Lower leg skin (tissue), 4 donors: ENCODE measurements at regions not wholly inside any gene's neighbourhood (a gene's known extent, or its start where the extent isn't known, plus 50 kb on each side); places are given as distances from the start of the nearest gene placed in this dataset.

ENCODE experiments used
- DNase-seq, 2 donors: peaks; one replicate each; pipeline ENCODE4 v3.0.0-alpha.2; 2019; ENCODE audit warnings: low spot score in 2 of 2
- H3K4me3 ChIP-seq: fragments of 200-600 bp; sonication (generic); 2 replicates; pipeline ENCODE4 v1.5.1; 2017; ENCODE audit warnings: mild to moderate bottlenecking, low read depth; ENCODE audit not compliant: poor library complexity, severe bottlenecking
- POLR2A ChIP-seq, 2 donors: fragments of 450-650 bp; IDR thresholded peaks; one replicate each; pipeline ENCODE4 v1.6.1; 2016 to 2017; ENCODE audit warnings: antibody characterized with exemption in 2 of 2, mild to moderate bottlenecking in 1 of 2, moderate library complexity in 1 of 2
- WGBS, 2 donors: methylation state at CpG; one replicate each; pipeline ENCODE4 v1.1.5; 2018; 5-methylcytosine and 5-hydroxymethylcytosine counted together
- intact Hi-C: fragments of 100-400 bp; cut with DNase I; formaldehyde crosslinking; loops from one replicate; pipeline ENCODE4 v1.15.0; 2023; ENCODE audit warnings: low total_unique reads
- TF ChIP-seq, protein P1 (sequence below), 3 donors: fragments of 450-650 bp; IDR thresholded peaks; one replicate each; pipeline ENCODE4 v1.5.1; 2016; ENCODE audit warnings: antibody characterized with exemption in 3 of 3, mild to moderate bottlenecking in 3 of 3, moderate library complexity in 2 of 3

DNA sequence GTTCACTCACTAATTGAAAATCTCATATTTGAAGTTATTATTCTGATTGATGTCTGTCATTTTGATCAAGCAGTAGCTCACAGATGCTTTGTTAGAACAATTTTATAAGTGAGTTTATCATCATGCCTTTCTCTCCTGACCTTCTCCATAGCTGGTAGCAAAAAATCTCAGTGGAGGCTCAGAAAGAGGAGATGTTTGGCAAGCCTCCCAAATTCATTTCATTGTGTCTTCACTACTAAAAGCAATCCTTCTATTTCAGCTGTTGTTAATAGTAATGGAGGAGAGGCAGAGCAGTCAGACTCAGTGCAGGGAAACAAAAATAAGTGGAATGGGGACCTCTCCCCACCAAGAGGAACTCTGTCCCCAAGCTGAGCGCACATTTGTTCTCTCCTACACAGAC lies 2127.8 kb upstream of the CELF4 start:
- no peak overlapping the region for H3K4me3 ChIP-seq
- no peak for DNase-seq
- intact Hi-C loops, result no loop called here
- TF ChIP-seq POLR2A (IDR thresholded peaks at IDR 0.05), result no peak
- TF ChIP-seq, protein P1, sequence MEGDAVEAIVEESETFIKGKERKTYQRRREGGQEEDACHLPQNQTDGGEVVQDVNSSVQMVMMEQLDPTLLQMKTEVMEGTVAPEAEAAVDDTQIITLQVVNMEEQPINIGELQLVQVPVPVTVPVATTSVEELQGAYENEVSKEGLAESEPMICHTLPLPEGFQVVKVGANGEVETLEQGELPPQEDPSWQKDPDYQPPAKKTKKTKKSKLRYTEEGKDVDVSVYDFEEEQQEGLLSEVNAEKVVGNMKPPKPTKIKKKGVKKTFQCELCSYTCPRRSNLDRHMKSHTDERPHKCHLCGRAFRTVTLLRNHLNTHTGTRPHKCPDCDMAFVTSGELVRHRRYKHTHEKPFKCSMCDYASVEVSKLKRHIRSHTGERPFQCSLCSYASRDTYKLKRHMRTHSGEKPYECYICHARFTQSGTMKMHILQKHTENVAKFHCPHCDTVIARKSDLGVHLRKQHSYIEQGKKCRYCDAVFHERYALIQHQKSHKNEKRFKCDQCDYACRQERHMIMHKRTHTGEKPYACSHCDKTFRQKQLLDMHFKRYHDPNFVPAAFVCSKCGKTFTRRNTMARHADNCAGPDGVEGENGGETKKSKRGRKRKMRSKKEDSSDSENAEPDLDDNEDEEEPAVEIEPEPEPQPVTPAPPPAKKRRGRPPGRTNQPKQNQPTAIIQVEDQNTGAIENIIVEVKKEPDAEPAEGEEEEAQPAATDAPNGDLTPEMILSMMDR (IDR thresholded peaks at IDR 0.05), result no peak
- WGBS, 2 donors, result 91 to 100% methylated on average over 1 of the region's 1 CpG

DNA sequence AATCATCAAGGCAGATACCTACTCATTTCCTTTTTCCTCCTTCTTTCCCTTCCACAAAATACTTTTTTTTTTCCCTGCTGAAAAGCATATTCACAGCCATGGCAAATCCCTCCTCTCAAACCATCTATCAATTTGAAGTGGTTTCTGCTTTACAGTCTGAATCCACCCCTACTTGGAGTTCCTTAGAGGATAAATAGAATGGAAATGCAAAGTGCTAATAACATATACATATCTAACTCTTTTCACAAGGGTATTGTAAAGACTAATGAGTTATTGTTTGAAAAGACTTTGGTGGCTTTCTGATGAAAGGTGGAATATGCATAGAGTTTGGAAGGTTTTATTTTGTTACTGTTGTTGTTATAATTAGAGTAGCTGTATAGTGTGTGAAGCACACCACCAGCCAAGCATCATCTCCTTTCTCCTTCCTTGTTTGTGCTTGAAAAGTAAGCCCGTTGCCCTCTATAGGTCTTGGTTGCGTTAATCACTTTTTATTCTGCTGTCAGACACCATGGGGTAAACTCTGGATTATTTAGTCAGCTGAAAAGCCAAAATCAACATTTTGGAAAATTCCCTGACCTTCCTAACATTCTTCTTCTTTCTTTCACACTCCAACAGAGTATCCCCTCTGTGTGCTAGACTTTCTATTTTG lies 2126.9 kb upstream of the CELF4 start:
- no peak overlapping the region for H3K4me3 ChIP-seq
- TF ChIP-seq POLR2A (IDR thresholded peaks at IDR 0.05), result no peak
- TF ChIP-seq, protein P1 (IDR thresholded peaks at IDR 0.05), result no peak
- no peak for DNase-seq
- intact Hi-C loops, result no loop called here
- WGBS, 2 donors, result 76 to 83% methylated on average over 2 of the region's 2 CpGs

DNA sequence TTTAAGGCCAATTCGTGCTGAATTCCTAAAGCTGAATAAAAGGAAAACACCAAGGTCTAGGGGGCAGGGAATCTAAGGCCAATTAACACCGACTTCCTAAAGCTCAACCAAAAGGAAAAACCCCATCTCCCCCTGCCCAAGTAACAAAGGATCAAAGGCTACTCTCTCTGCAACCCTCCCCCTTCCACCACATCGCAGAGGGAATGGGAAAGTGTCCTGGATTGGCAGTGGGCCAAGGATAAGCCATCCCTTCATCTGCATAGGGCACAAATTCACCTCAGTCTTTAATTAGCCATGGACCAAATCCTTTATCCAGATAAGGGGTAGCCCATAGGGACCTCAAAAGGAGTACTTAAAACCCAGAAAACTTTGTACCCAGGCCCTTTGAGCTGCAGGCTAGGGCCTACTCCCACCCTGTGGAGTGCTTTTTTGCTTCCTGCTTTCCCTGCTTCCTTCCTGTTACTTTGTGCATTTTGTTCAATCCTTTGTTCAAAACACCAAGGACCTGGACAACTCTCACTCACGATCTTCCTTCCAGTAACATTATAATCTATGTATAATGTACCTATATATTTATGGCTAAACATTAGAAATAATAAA lies 2119.8 kb upstream of the CELF4 start:
- WGBS, 2 donors, result 56 to 60% methylated on average over 4 of the region's 4 CpGs
- TF ChIP-seq, protein P1 (IDR thresholded peaks at IDR 0.05), result no peak
- no peak for TF ChIP-seq POLR2A (IDR thresholded peaks at IDR 0.05)
- DNase-seq, result no peak
- no peak overlapping the region for H3K4me3 ChIP-seq
- intact Hi-C loops, result no loop called here

DNA sequence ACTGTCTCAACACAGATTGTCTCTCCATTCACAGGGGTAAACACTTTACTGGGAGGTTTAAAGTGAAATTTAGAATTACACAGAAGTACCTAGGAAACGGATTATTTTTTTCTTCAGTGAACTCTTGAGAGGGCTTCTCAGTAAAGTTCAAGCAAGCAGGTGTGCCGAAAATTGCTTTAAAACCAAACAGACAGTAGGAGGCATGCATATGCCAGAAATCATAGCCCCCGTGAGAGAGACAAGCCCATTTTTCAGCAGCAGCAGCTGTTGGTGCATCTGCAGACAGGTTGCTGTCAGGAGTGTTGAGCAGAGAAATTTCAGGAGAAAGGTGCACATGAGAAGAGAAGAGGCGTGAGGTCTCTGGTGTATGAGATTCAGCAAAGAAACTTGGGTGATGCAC lies 2115.5 kb upstream of the CELF4 start:
- DNase-seq, result no peak
- intact Hi-C loops, result no loop called here
- H3K4me3 ChIP-seq, result no peak overlapping the region
- 67 to 73% methylated on average over 4 of the region's 4 CpGs for WGBS, 2 donors
- TF ChIP-seq POLR2A (IDR thresholded peaks at IDR 0.05), result no peak
- TF ChIP-seq, protein P1 (IDR thresholded peaks at IDR 0.05), result no peak

DNA sequence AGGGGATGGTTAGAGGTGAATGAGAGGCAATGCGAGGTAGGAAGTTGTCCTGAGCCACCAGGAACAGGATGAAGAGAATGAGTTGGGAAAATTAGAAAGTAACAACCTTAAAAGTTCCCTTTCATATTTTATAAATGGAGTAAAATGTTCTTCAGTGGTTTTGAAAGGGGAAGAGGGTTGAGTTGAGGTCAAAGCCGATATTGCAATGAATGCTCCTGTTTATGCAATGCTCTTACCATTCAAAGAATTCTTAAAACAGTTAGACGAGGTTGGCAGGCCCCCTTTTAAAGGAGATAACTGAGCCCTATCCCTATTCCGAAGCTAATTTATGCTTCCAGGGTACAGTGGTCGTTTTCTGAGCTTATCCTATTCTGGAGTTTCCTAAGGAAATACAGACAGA lies 2110.3 kb upstream of the CELF4 start:
- WGBS, 2 donors, result 76 to 85% methylated on average over 5 of the region's 5 CpGs
- intact Hi-C loops, result no loop called here
- no peak overlapping the region for H3K4me3 ChIP-seq
- TF ChIP-seq POLR2A (IDR thresholded peaks at IDR 0.05), result no peak
- TF ChIP-seq, protein P1 (IDR thresholded peaks at IDR 0.05), result no peak
- no peak for DNase-seq

DNA sequence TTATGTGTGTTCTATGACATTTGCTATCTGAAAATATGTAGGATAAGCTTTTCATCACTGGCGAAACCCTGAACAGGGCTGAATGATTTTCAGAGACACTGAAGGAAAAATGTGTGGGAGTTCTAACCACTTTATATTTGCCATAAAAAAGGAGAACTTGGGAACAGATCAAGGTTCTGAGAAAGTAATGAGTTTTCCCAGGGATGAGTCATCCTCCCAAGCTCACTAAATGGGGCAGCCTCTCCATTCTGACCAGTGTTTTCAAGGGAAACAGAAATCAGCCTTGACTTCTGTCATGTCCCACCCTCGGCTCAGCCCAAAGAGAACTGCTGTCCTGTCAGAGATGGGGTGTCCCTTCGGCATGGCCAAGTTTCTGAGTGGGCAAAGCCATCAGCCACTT lies 2109.8 kb upstream of the CELF4 start:
- 74 to 79% methylated on average over 3 of the region's 3 CpGs for WGBS, 2 donors
- H3K4me3 ChIP-seq, result no peak overlapping the region
- DNase-seq, result no peak
- intact Hi-C loops, result no loop called here
- no peak for TF ChIP-seq POLR2A (IDR thresholded peaks at IDR 0.05)
- TF ChIP-seq, protein P1 (IDR thresholded peaks at IDR 0.05), result no peak
